Stimulated activated CD8-positive, alpha-beta memory T cell treated with anti-CD3 and anti-CD28 coated beads, Interleukin-4, amount 100 ng/mL, for 4 hours (primary cell): ENCODE measurements at regions not wholly inside any gene's neighbourhood (a gene's known extent, or its start where the extent isn't known, plus 50 kb on each side); places are given as distances from the start of the nearest gene placed in this dataset.

Experiments
- DNase-seq, 2 donors: peaks; one replicate each; pipeline ENCODE4 v3.0.0-alpha.2; 2020; ENCODE audit warnings: low read depth in 2 of 2, low spot score in 1 of 2

DNA sequence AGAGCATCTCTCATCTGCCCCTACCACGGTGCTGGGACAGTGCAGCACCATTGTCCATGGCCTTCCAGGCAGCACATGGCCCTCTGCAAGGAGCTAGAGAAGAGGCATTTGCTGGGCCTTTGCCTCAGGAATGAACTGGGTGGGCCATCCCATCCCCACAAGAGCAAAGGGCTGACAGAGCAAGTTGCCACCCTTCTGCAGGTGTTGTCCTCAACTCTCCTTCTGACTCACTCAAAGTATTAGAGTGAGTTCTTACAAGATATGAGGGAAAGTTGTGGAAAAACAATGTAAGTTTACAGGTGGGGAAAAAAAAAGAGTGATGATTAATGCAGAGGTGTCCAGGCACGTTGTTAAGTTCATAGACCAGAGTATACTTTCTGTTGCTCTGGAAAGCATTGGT is 261.2 kb downstream of the SKIDA1 start:
- DNase-seq: no peak

- no peak for DNase-seq
Observed at GRCh38 chr10:21263839-21264238, 261.6 kb downstream of the SKIDA1 start.

DNA sequence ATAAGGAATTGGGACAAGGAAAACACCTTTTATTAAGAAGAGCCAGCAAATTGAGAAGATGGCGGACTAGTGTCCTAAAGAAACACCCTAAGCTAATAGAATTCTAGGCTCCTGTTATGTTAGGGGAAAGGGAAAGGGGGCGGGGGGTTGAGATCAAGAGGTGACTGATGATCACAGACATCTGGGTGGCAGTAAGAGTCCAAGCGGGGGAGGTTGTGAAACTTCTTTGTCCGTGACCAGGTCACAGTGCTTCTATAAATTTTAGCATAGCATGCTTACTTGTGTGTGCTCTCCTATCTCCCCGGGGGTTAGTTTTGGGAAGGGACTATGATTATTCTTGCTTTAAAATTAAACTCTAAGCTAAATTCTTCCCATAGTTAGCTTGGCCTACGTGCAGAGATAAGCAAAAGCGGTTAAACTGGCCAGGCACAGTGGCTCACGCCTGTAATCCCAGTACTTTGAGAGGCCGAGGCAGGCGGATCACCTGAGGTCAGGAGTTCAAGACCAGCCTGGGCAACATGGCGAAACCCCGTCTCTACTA is 262.1 kb downstream of the SKIDA1 start:
- DNase-seq: no peak

GRCh38 chr10:21261842-21262294 is 263.6 kb downstream of the SKIDA1 start:
- no peak for DNase-seq

DNA sequence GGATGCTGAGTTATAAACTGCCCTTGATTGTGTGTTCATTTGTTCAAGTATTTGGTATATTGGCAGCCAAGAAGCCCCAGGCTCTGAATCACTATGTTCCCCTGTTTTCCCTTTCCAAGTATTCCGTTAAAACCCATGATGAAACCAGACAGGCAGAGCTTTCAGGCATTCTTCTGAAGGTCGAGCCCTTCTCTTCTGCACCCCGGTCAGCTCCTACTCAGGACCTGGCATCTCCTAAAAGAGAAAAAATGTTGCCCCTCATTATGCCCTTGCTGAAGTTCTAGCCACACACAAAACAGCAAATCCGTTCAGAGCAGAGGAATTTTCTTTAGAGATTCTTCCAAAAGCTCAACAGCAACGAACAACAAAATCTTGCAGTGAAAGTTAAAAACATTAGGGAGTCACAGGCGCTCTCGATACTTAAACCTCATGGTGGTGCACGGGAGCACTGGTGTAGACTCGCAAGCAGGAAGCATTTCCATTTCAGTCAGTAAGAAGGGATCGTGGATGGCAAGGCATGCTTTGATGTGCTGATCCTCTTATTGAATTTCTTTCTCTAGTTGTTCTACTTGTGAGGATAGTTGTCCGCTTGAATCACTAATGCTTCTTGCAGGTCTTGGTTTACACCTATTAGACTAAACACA is 264.9 kb downstream of the SKIDA1 start:
- DNase-seq: no peak

- DNase-seq: no peak
Observed at GRCh38 chr10:21260066-21260465, 265.4 kb downstream of the SKIDA1 start.

- DNase-seq: no peak
Observed at GRCh38 chr10:21257919-21258318, 267.6 kb downstream of the SKIDA1 start.

DNA sequence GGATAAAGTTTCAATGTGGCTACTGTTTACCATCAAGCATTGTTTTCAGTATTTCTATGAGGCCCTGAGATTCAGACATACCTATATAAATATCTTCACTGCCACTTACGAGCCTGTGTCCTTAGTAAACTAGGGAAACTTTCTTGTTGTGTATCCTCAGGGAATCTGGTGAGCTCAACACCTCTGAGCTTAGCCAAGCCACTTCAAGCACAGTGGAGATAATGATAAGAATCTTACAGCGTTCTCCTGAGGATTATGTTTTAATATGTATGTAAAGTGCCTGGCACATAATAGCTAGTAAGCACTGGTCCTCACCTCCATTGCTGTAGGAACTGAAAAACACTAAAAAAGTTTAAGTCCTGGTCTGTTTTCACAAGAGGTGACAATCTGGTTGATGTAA is 268.3 kb downstream of the SKIDA1 start:
- no peak for DNase-seq

- no peak for DNase-seq
Observed at GRCh38 chr10:21249435-21249834, 276.0 kb downstream of the SKIDA1 start.

DNA sequence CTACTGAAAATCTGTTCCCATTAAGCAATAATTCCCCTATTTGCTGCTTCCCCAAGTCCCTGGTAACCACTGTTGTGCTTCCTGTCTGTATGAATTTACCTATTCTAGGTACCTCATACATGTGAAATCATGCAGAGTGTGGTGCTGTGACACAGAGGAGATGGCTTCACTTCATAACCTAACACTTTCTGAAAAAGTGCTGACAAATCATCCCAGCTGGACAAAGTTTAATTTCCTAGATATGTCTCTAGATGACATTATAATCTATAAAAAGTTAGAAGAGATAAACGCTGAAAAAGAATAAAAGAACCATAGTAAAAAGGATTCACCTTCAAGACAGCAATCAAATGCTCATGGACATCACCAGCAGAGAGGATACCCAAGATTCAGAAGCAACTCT is 277.9 kb downstream of the SKIDA1 start:
- DNase-seq: no peak

DNA sequence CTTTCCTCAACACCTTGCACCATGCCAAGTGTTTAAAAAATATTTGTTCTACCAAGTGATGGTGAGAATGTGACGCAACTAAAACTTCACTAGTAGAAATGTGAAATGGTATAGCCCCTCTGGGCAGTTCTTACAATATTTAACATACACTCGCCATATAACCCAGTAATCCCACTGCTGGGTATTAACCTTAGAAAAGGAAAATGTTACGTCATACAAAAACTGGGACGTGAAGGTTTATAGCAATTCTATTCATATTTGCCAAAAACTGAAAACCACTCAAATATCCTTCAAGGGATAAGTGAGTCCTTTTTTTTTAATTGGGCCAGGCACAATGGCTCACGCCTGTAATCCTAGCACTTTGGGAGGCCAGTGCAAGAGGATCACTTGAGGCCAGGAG is 279.3 kb downstream of the SKIDA1 start:
- no peak for DNase-seq

DNA sequence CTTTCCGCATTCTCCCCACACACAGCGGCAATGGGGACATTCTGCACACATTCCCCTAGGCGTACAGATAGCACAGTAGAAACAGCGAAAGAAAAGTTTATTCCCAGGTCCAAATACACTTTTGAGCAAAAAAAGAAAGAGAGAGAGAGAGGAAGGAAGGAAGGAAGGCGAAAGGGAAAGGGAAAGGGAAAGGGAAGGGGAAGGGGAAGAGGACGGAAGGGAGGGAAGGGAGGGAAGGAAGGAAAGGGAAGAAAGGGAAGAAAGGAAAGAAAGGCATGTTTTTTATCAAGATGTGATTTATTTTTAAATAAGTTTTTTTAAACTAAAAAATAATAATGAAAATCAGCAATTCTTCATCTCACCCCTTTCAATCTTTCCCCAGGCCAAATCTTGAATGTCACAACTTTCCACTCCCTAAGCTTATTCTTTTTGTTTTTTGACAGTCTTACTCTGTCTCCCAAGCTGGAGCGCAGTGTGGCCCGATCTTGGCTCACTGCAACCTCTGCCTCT is 281.7 kb downstream of the SKIDA1 start:
- DNase-seq: no peak

DNA sequence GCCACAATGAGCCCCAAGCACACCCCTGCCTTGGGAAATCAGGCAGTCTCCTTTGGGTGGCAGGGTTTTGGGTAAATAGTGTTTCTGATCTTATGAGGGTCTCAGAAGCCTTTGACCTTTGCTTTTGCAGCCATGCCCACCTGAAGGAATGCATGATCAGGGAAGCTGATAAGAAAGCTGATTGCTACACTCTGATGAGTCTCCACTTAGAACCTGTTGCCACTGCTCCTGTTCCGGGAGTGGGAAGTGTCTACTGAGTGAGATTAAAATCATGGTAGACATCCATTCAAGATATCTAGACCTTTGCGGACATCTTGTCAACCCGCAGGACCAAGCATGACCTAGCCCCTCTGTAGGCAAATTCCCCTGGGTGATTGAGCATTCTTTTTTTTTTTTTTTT is 282.6 kb downstream of the SKIDA1 start:
- DNase-seq: no peak

- no peak for DNase-seq
Observed at GRCh38 chr10:21238717-21239116, 286.8 kb downstream of the SKIDA1 start.

GRCh38 chr10:21238044-21238443 is 287.4 kb downstream of the SKIDA1 start:
- DNase-seq: no peak

DNA sequence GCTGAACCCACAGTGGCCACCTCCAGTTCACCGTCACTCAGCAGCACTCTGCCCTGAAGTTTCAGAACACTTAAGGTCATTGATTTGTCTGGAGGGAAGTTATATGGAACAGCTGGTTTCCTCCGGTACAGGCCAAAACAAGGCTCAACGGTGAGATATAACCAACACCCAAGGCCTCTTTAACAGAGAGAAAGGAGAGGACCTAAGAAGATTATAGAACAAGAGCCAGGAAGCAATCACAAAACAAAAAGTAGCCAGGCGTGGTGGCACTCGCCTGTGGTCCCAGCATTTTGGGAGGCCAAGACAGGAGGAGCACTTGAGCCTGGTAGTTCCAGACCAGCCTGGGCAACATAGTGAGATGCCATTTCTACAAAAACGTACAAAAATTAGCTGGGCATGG is 290.7 kb downstream of the SKIDA1 start:
- DNase-seq: no peak

DNA sequence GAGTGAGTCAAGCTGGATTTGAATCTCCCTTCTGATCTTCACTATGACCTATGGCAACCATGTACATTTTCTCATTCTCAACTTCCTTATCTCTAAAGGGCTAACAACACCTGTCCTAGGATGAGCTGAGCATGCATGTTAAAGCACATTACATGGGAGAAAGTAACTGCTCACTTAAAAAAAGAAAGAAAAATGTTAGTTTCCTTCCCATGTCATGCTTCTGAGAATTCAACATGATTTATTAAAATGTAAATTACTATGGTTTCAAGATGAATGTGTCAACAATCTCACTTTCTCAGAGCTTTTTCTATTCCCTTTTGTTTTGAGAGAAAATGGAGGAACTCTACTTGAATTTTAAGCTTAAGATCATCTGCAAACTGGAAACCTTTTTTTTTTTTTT is 295.3 kb downstream of the SKIDA1 start:
- no peak for DNase-seq

DNA sequence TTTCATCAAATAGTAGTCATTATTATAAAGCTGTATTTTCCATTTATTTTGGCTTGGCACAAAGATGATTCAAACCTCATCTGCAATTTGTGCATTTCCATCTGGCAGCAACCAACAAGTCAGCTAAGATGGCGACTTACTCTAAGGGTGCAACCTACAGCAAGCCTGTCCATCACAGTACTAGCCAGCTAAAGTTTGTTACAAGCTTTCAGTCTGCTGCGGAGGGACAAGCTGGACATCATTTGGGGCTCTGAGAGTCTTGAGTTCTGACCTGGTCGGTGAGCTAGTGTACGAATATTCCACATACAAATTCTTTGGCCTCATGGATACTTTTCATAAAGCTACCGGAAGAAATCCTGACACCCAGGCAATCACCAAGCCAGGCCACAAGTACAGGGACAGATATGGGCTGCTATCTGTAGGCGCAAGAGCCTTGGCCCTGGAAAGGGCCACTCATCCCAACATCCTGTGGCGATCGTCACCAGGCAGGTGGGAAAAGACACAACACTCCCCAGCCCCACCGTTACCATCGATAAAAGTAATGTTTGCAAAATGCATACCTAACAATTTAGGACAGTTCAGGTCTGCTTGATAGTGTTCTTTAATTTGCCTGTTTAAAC is 307.6 kb downstream of the SKIDA1 start:
- DNase-seq: no peak

GRCh38 chr10:21217107-21217506 is 308.4 kb downstream of the SKIDA1 start:
- no peak for DNase-seq

DNA sequence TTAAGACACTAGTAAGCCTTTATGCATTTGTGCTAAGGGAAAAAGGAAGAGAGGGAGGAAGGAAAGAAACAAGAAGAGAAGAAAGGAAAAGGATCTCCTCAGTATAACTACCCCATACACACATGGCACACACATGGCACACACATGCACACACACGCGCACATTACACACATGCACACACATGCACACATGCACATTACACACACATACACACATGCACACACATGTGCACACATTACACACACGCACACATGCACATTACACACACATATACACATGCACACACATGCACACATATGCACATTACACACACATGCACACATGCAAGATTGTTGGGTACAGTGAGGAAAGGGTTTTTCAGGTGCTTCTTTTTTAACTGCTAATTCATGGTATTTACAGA is 311.2 kb downstream of the SKIDA1 start:
- no peak for DNase-seq

DNA sequence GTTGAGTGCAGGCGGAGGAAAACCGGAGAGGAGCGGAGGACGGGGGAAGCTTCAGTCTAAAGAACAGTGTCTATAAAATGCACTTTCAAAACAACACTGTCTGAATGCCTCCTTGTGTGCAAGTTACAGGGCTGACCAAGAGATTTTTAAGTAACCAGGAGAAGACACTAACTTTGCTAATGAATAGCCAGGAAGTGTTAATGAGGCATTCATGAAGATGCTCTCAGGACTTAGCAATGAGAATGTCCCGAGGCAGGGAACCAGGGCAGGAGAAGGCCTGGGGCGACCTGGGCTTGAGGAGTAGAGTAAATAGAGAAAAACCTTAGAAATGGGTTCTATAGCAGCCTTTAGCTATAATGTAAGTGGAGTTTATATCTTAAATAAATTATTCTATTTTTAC is 312.1 kb downstream of the SKIDA1 start:
- no peak for DNase-seq

DNA sequence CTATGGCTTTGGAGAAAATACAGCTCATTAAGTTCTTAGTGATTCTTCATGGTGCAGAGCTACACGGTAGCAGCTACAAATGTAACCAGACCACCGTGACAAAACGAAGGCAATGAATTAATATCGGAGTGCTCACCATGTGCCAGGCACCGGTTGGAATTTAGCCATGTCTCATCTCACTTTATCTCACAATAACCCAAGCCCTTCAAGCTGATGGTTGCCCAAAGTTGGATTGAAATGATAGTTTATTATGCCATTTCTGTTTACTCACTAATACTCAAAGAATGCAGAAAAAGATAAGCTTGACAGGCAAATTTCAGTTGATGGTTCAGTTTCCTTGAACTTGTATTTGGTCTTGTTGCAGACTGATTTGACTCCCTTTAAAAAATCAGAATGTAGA is 312.6 kb downstream of the SKIDA1 start:
- DNase-seq: no peak

DNA sequence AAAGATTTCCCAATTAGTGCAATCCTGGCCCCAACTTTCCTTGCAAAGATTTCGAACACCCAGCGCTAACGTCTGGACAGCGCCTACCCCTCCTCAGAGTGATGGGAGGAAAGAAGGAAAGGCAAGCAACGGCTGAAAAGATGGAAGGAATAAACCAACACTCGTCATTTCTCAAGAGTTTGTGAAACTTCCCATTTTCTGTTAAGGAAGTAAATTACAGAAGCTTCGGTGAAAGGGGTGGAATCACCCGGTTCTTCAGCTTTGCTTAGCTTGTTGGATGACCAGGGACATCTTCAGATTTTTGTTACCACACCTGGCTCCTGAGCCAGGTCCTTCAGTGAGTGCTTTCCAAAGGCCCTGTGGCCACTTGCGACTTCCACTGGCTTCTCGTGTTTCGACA is 313.1 kb downstream of the SKIDA1 start:
- DNase-seq: no peak
